Rectal smooth muscle tissue (tissue), 1 donor: ENCODE measurements at regions not wholly inside any gene's neighbourhood (a gene's known extent, or its start where the extent isn't known, plus 50 kb on each side); places are given as distances from the start of the nearest gene placed in this dataset.

Experiments used
- H3K27ac ChIP-seq: one replicate; pipeline ENCODE4 v1.7.0; 2013; ENCODE audit warnings: low read depth, low read length, inconsistent platforms
- H3K27me3 ChIP-seq: one replicate; pipeline ENCODE4 v1.7.0; 2013; ENCODE audit warnings: low read length; ENCODE audit not compliant: control insufficient read depth, insufficient read depth
- H3K36me3 ChIP-seq: one replicate; pipeline ENCODE4 v1.7.0; 2013; ENCODE audit warnings: low read length; ENCODE audit not compliant: control insufficient read depth, insufficient read depth
- H3K4me1 ChIP-seq: one replicate; pipeline ENCODE4 v1.7.0; 2013; ENCODE audit warnings: low read length; ENCODE audit not compliant: control insufficient read depth, insufficient read depth
- H3K4me3 ChIP-seq: one replicate; pipeline ENCODE4 v1.7.0; 2013; ENCODE audit warnings: low read length
- H3K9ac ChIP-seq: one replicate; pipeline ENCODE4 v1.7.0; 2013; ENCODE audit warnings: low read length

DNA sequence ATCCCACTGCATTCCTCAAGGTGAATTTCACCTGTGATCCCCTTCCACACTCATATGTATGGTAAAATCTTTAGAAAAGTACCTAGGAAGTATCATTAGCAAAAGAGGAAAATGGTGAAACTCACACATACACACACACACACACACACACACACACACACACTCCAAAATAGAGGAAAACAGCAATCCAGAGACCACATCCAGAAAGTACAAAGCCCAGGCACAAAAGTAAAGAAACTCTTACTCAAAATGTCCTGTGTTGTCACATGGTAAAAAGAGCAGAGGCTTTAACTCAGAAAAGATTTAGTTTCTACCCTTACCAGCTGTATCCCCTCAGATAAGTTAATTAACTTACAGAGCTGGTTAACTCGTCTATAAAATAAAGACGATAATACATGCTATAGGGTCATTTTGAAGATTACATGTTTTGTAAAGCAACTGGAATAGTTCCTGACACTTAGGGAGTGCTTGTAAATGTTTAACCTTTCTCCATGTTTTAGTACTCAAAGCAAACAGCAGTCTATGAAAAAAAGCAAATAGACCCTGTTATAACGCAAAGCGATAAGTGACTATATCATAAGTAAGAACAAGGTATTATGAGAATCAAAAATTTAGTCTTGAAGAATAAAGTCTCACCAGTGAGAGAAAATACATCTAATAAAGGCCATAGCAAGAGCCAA, 360.0 kb upstream of the LRATD1 start:
- H3K4me3 ChIP-seq, result no peak overlapping the region
- no peak overlapping the region for H3K27ac ChIP-seq
- no peaks in the 10 kb centered on the region for H3K36me3 ChIP-seq
- no peaks in the 10 kb centered on the region for H3K4me1 ChIP-seq
- no peaks in the 10 kb centered on the region for H3K27me3 ChIP-seq
- no peak overlapping the region for H3K9ac ChIP-seq

- Histone ChIP-seq H3K27ac (no peak overlapping the region), H3K4me1 (no peaks in the 10 kb centered on the region), H3K27me3 (no peaks in the 10 kb centered on the region), H3K4me3 (no peak overlapping the region), H3K9ac (no peak overlapping the region), H3K36me3 (no peaks in the 10 kb centered on the region)
Observed at GRCh38 chr2:14273650-14274049, 358.9 kb upstream of the LRATD1 start.

DNA sequence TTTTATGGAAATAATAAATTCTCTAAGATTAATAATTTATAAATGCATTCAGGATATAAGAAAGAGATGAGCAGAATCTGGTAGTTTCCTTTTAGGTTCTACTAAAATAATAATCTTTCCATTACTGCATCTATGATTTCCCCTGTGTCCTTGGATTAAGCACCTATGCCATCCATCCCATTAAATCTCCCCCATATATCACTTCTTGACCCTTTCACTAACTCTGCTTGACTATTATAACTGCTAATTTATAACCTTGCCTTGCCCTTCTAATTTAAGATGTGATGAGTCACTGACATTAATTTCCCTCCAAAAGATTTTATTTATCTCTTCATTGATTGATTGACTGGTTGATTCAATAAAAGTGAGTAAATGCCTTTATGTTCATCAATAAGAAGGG, 348.3 kb upstream of the LRATD1 start:
- no peaks in the 10 kb centered on the region for H3K27me3 ChIP-seq
- H3K4me3 ChIP-seq, result no peak overlapping the region
- H3K9ac ChIP-seq, result no peak overlapping the region
- no peaks in the 10 kb centered on the region for H3K36me3 ChIP-seq
- H3K4me1 ChIP-seq, result no peaks in the 10 kb centered on the region
- no peak overlapping the region for H3K27ac ChIP-seq

DNA sequence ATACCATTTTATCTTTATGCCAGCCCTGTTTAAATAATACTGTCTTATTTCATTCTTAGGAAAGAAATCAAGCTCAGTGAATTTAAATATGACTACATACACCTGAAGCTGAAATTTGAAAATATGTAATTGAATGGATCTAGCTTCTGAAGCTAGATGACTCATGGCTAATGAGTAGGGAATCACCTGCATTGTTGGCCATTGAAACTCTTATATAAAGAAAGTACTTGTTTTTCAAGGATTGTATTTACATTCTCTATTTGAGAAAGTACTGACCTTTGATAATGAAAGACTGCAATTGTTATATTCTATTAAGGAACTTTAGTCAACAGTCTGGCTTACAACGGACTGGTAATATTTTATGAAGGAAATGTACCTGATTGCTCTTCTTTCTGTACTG, 346.7 kb upstream of the LRATD1 start:
- Histone ChIP-seq H3K4me3 (no peak overlapping the region), H3K4me1 (no peaks in the 10 kb centered on the region), H3K27me3 (no peaks in the 10 kb centered on the region), H3K9ac (no peak overlapping the region), H3K27ac (no peak overlapping the region), H3K36me3 (no peaks in the 10 kb centered on the region)

GRCh38 chr2:14288016-14288415, 344.5 kb upstream of the LRATD1 start:
- H3K36me3 ChIP-seq, result no peaks in the 10 kb centered on the region
- H3K27ac ChIP-seq, result no peak overlapping the region
- H3K4me1 ChIP-seq, result no peaks in the 10 kb centered on the region
- H3K9ac ChIP-seq, result no peak overlapping the region
- no peak overlapping the region for H3K4me3 ChIP-seq
- H3K27me3 ChIP-seq, result no peaks in the 10 kb centered on the region

GRCh38 chr2:14292964-14293363, 339.6 kb upstream of the LRATD1 start:
- Histone ChIP-seq H3K27me3 (no peaks in the 10 kb centered on the region), H3K9ac (no peak overlapping the region), H3K4me1 (no peaks in the 10 kb centered on the region), H3K4me3 (no peak overlapping the region), H3K27ac (no peak overlapping the region), H3K36me3 (no peaks in the 10 kb centered on the region)

DNA sequence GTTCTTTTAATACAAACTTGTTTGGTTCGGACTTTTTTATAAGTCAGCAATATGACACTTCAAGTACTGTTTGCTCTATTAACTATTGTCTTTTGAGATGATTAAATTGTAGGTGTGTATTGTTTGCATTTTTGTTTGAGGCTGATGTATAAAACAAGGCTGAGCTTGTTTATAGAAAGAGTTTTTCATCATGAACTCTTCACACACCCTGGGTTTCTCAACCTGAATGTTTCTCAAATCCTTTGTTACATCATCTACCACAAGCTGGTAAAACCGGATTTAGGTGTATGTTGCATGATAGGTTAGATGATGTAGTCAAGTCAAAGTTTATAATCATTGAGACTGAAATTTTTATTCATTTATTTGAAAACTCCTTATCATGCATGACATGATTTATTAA, 335.2 kb upstream of the LRATD1 start:
- H3K27me3 ChIP-seq, result no peaks in the 10 kb centered on the region
- H3K27ac ChIP-seq, result no peak overlapping the region
- no peaks in the 10 kb centered on the region for H3K4me1 ChIP-seq

GRCh38 chr2:14297906-14298305, 334.6 kb upstream of the LRATD1 start:
- H3K36me3 ChIP-seq, result no peaks in the 10 kb centered on the region
- no peaks in the 10 kb centered on the region for H3K4me1 ChIP-seq
- no peak overlapping the region for H3K4me3 ChIP-seq
- no peak overlapping the region for H3K27ac ChIP-seq
- no peak overlapping the region for H3K9ac ChIP-seq
- no peaks in the 10 kb centered on the region for H3K27me3 ChIP-seq

More for the DNA sequence above, 335.2 kb upstream of the LRATD1 start:
- Histone ChIP-seq H3K4me3 (no peak overlapping the region), H3K36me3 (no peaks in the 10 kb centered on the region), H3K9ac (no peak overlapping the region)

- Histone ChIP-seq H3K9ac (no peak overlapping the region), H3K4me3 (no peak overlapping the region), H3K36me3 (no peaks in the 10 kb centered on the region), H3K4me1 (no peaks in the 10 kb centered on the region), H3K27ac (no peak overlapping the region), H3K27me3 (no peaks in the 10 kb centered on the region)
Observed at GRCh38 chr2:14301331-14301730, 331.2 kb upstream of the LRATD1 start.

- H3K27ac ChIP-seq, result no peak overlapping the region
- H3K36me3 ChIP-seq, result no peaks in the 10 kb centered on the region
- H3K9ac ChIP-seq, result no peak overlapping the region
- H3K27me3 ChIP-seq, result no peaks in the 10 kb centered on the region
- no peak overlapping the region for H3K4me3 ChIP-seq
- no peaks in the 10 kb centered on the region for H3K4me1 ChIP-seq
Observed at GRCh38 chr2:14303366-14304115, 329.0 kb upstream of the LRATD1 start.

- no peak overlapping the region for H3K9ac ChIP-seq
- H3K36me3 ChIP-seq, result no peaks in the 10 kb centered on the region
Observed at GRCh38 chr2:14304326-14304725, 328.2 kb upstream of the LRATD1 start.

DNA sequence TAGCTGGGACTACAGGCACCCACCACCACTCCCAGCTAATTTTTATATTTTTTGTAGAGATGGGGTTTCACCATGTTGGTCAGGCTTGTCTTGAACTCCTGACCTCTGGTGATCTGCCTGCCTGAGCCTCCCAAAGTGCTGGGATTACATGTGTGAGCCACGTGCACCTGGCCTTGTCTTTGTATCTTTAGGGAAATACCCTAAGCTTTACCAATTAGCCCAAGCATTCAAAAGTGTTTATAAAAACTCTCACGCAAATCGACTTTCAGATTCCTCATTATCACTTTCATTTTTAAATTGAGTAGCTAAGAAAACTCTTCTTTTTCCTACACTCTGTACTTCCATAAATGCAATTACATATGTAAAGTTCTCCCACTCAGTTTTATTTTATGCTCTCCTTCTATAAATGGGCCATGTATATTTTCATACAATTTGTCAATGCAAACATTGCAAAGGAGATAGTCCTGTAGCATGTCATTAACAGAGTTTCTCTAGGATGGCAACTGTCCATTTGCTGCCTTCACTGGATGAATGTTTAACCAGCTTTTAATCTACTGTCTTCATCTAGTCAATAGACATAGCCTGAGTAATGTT, 326.2 kb upstream of the LRATD1 start:
- no peaks in the 10 kb centered on the region for H3K36me3 ChIP-seq
- no peak overlapping the region for H3K4me3 ChIP-seq
- no peak overlapping the region for H3K9ac ChIP-seq
- H3K4me1 ChIP-seq, result no peaks in the 10 kb centered on the region
- H3K27ac ChIP-seq, result no peak overlapping the region
- H3K27me3 ChIP-seq, result no peaks in the 10 kb centered on the region

More at GRCh38 chr2:14304326-14304725, 328.2 kb upstream of the LRATD1 start:
- no peaks in the 10 kb centered on the region for H3K4me1 ChIP-seq
- no peak overlapping the region for H3K4me3 ChIP-seq
- no peaks in the 10 kb centered on the region for H3K27me3 ChIP-seq
- H3K27ac ChIP-seq, result no peak overlapping the region
